GM18505 (cell line): ENCODE measurements at regions not wholly inside any gene's neighbourhood (a gene's known extent, or its start where the extent isn't known, plus 50 kb on each side); places are given as distances from the start of the nearest gene placed in this dataset.

Source experiments
- ATAC-seq: cut with Tn5 transposase; IDR thresholded peaks from one replicate; pipeline ENCODE4 v1.9.1; 2021; ENCODE audit not compliant: unreplicated experiment
- POLR2A ChIP-seq: IDR thresholded peaks from 4 replicates; pipeline ENCODE4 v1.6.1; 2011; ENCODE audit warnings: borderline replicate concordance; ENCODE audit not compliant: insufficient read depth, insufficient read length; ENCODE audit errors: extremely low read depth

DNA sequence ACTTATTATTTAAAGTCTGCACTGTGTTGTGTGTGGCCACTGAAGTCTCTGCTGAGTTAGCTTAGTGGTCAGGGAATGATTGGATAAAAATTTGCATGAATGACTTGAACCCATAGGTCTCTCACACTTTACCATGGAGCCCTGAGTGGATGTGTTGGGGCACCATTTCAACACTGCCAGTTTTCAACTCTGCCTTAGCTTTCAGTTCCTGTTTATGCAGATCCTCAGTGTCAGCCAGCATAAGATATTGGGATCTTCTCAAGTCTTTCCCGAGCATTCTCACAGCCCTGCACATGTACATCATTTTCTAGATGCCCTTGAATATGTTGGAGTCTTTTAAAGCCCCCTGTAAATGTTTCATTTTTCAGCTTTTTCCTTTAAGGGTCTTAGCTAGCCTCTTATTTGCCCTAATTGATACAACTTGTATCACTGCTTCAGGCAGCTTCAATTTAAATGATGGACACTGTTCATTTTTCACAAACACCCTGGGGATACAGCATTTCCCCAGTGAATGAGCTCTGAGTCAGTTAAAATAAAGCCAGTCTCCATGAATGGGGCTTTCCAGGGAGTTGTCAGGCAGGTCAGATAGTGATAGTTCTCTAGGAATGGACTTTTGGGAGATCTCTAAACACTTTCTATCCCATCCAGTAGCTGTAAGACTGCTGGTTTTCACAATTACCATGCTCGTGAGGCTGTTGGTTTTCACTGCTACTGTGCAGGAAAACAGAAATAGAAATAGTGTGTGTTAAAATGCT is 211.9 kb upstream of the PAPPA start:
- TF ChIP-seq POLR2A: no peak
- ATAC-seq: no peak

DNA sequence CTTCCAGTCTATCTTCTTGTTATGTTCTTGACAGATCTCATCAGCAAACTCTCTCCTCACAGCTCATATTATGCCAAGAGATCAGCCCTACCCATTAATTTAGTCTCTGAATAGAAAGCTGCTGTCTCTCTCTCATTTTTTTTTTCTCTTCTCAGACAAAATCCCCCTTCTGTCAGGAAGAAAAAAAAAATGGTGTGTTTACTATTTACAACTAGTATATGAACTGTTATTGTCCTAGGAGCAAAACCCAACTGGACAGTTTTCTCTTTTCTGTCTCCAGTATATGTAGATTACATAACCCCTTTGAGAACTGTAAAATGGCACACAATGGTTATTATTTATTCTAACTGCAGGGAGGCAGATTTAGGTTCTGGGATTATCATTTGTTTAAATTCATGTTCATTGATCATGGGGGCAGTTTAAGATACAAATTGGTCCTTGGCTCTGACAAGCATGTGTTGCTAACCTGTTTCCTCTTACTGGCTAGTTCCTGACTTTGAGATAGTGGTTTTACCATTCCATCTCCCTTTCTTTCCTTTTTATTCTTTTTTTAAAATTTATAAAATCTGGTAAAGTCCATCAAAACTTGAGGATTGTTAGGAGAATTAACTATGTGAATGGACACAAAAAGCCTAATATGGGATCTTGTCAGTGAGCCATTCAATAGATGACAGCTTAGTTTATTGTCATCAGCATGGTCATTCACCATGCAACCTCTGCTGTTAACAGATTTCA is 210.0 kb upstream of the PAPPA start:
- ATAC-seq: no peak
- no peak for TF ChIP-seq POLR2A

DNA sequence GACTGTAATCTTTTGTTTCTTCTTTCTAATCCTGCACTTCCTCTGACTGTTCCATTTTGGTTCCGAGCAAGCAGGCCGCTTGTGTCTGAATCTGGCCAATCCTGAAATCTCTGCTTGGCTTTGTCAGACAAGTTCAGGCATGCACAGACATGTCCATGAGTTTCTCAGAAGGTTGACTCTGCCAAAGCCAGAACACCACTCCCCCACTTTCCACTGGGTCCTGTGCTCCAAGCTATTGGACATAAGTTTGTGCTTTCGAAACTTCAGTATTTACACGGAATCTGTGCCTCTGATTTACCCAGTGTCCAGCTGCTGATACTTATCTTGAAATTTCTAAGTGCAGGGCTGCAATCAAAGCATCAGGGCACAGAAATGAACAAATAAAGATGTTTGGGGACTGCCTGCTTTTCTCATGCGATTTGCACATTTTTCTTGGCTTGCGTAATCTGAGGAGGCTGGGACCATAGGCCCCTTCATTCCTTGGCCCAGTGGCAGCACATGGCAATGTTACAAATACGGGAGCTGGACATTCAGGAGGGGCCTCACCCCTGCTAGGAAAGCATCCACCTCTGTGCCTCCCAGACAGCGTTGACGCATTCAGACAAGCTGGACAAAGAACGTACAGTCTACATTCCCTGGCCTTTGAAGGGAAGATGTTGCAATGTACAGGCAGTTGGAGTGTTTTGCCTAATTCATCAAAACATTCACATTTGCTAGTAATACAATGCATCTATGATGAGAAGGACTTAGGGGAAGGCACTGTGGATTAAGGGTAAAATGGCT is 209.2 kb upstream of the PAPPA start:
- no peak for ATAC-seq
- no peak for TF ChIP-seq POLR2A

DNA sequence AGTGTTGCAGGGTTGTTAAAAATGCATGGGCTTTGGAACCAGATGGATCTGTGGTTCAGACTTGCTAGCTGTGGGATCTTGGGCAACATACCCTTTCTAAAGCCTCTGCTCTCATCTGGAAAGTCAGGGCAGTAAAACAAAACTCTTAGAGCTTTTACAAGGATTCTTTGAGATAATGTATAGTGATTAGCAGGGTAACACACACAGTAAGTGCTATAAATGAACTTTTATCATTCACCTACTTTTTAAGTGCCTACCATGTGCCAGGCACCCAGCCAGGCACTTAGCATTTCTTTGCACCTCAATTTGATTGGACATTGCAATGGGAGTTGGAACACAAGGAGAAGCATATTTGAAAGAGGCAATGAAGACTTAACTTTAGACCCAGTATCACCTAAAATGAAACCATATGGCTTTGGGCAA is 208.6 kb upstream of the PAPPA start:
- TF ChIP-seq POLR2A: no peak
- ATAC-seq: no peak

DNA sequence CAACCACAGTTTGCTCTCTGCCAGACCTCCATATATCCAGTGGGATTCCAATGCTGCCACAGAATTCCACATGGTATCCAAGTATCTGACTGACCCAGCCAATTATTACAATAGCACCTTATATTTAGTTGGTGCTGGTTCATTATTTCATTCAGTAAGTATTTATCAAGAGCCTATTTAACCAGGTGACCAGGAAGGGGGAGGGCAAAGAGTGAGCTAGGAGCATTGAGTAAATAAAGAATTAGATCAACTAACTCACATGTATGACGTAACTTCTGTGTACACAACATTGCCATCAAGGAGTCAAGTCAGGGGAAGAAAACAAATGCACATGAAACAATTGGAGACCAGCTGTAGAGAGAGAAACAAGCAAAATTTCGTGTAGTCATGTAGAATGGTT is 207.1 kb upstream of the PAPPA start:
- no peak for ATAC-seq
- TF ChIP-seq POLR2A: no peak

DNA sequence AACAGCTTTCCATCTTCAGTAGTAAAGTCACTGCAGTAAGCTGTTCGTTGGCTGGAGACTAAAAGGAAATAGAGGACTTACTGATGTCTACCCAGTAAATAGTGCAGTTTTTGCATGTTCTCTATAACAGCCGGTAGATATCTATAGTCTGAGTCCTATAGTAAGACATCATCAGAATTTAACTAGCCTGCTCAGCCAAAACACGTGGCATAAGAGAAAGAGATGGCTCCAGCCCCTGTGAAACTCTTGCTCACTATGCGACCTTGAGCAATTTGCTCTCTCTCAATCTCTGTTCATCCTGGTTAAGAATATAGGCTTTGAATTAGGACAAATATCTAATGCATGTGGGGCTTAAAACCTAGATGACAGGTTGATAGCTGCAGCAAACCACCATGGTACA is 201.6 kb upstream of the PAPPA start:
- TF ChIP-seq POLR2A: no peak
- no peak for ATAC-seq

DNA sequence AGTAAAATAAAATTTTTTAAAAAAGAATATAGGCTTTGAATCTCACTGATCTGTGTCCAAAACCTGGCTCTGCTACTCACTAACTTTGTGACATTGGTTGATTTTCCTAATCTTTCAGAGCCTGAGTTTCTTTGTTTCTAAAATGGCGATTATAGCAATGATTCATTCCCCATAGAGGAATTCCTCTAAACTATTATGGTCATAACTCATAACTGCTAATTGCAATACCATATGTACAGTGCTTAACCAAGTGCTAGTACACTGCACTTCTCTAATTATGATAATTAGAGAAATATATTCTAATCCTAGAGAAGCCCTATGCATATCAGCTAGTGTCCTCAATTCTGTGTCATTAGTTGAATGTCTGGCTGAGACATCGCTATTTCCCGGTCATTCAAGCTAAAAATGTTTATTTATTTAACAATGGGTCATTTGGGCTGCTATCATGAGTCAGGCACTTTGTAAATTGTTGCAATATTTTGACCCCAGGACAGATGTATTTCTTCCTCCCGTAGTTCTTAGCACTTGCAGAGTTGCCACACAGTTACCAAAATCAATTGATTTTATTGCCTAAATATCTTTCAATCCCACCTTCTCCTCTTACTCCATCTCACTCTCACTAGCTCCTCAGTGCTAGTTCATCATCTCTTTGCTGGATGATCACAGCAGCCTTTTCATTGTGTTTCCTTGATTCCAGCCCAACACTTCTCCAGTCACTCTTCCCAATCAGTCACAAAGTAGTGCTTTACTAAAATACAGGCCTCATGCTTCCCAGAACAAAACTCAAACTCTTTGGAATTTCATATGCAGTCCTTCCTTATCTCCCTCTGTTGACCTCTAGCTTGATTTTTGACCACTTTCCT is 200.9 kb upstream of the PAPPA start:
- TF ChIP-seq POLR2A: no peak
- no peak for ATAC-seq

DNA sequence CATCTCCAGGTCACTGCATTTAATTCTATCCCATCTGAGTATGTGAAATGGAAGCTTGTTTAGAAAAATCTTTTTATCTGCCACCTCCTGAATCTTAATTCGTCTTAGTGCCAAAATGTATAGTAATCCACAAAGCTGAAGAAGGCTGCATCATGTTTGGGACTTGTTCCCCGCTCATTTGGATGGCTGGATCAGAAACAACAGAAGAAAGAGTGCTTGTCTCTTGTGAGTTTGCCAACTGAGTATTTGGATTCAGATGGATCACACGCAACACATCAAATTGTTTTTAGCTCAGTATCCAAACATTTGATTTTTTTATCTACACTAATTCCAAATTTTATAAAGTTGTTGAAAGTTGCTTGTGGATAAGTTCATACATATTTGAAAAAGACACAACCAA is 197.2 kb upstream of the PAPPA start:
- no peak for TF ChIP-seq POLR2A
- ATAC-seq: no peak

DNA sequence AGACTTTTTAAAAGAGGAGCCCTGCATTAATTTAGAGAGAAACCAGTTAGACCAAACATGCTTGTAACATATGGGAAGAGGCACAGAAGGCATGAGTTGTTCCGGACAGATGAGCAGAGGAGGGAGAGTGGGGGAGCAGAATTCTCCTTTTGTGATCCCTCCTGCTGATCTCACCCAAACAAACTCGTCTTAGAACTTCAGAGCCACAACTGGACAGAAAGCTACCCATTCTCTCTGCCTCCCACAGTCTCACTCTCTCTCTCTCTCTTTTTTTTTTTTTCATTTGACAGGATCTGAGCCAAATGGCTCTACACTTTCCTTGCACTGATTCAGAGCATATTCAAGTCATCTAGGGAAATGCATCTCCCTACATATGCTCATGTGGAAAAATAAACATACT is 196.0 kb upstream of the PAPPA start:
- ATAC-seq: no peak
- no peak for TF ChIP-seq POLR2A

DNA sequence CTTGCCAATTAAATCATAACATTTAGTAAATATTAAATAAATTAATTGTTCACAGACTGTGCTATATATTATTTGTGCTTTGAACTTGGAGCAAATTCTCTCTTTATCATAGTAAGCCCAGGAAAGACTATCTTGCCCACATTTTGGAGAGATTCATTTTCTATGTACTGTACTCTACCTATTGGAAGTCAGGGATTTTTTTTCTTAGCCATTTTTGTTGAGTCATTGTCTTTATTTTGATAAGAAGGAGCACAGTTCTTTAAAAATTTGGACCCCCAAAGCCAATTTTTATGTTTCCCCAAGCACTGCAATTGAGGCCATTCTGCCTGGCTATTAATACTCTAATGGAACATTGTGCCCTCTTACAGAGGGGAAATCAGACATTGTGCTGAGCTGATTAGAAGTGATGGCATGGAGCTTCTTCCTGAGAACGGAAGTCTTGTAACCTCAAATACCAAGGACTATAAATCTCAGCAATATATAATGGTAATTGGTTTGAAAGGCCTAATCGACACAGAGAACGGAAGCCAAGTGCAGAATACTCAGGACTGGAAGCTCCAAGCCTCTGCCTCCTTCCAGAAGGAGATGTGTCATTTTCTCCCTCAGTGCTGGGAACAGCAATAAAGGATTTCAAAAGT is 188.8 kb upstream of the PAPPA start:
- no peak for TF ChIP-seq POLR2A
- no peak for ATAC-seq

DNA sequence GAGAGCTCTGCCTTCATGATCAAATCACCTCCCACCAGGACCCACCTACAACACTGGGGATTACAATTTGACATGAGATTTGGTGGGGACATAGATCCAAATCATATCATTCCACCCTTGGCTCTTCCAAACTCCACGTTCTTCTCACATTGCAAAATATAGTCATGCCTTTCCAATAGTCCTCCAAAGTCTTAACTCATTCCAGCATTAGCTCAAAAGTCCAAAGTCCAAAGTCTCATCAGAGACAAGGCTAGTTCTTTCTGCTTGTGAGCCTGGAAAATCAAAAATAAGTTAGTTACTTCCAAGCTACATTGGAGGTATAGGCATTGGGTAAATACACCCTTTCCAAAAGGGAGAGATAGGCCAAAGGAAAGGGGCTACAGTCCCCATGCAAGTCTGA is 186.9 kb upstream of the PAPPA start:
- no peak for TF ChIP-seq POLR2A
- ATAC-seq: no peak

DNA sequence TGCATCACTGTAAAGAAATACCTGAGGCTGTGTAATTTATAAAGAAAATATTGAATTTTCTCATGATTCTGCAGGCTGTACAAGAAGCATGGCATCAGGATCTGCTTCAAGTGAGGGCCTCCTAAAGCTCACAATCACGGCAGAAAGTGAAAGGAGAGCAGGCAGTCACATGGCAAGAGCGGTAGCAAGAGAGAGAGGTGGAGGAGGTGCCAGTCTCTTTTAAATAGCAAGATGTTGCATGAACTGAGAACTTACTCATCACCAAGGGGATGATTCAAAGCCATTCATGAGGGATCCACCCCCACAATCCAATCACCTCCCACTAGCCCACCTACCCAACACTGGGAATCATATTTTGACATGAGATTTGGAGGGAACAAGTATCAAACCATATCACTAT is 184.5 kb upstream of the PAPPA start:
- TF ChIP-seq POLR2A: no peak
- no peak for ATAC-seq
